Umbilical cord (tissue), 1 donor: ENCODE measurements at regions not wholly inside any gene's neighbourhood (a gene's known extent, or its start where the extent isn't known, plus 50 kb on each side); places are given as distances from the start of the nearest gene placed in this dataset.
A peak's percentile ranks its signal among the peaks of the same experiment; 100 is the strongest.

Source experiments
- DNase-seq: peaks from one replicate; pipeline ENCODE4 v3.0.0-alpha.2; 2015; ENCODE audit warnings: low spot score

DNA sequence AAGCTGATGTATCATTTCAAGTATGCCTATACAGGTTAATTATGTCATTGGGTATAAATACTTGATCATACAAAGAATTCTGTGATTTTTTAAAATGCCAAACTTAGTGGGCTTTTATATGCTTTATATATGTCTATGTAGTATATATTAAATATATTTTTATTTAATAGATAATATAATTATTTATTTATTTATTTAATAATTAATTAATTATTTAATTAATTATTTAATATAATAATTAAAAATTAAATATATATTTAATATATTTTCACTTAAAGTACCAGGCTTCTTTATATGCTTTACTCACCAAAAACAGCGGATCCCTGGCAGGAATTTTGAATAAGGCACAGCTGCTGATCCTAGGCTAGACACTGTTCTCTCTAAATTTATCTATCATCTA, 687.0 kb downstream of the VGLL3 start:
- DNase-seq: no peak

DNA sequence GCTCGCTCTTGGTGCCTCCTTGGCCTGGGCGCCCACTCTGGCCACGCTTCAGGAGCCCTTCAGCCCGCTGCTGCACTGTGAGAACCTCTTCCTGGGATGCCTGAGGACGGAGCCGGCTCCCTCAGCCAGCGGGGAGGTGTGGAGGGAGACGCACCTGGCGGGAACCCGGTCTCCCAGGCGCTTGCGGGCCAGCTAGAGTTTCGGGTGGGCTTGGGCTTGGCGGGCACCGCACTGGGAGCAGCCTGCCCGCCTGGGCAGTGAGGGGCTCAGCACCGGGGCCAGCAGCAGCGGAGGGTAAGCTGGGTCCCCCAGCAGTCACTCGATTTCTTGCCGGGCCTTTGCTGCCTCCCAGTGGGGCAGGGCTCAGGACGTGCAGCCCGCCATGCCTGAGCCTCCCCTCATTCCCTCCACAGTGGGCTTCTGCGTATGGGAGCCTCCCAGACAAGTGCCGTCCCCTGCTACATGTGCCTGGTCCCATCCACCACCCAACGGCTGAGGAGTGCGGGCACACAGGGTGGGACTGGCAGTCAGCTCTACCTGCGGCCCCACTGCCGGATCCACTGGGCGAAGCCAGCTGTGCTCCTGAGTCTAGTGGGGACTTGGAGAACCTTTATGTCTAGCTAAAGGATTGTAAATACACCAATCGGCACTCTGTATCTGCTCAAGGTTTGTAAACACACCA, 708.7 kb downstream of the VGLL3 start:
- no peak for DNase-seq

DNA sequence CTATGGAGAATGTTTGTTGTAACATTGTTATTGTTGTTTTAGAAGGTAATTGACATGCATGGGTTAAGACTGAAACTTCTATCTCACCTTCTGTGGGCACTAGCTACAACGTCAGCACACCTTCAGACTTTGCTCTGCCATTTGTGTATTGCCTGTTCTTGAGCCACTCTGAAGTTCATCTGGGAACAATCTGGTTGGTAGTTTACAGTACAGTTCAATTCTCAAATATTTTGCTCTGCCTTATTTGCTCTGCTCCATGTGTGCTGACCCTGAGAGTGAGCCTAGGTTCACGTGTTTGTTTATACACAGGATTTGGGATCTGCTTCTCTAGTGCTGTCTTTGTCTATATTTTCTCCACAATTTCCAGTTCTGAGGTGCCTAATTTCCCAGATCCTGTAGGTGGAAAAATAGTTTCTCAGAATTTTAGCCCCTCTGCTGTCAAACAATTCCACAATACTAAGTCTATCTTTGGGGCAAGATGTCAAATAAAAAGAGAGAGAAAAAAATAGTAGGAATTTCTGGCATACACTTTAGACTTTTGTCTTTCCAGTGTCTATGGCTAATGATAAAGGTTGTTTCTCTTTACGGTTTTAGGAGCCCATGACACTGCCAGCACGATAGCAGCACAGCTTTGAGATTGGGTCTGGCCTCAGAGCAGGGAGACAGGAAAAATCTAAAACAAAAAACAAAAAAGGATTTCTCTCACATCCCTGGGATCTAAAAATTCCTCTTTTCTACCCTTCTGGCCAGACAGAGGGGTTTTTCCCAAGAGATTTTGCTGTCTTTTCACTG, 721.4 kb downstream of the VGLL3 start:
- DNase-seq: no peak

DNA sequence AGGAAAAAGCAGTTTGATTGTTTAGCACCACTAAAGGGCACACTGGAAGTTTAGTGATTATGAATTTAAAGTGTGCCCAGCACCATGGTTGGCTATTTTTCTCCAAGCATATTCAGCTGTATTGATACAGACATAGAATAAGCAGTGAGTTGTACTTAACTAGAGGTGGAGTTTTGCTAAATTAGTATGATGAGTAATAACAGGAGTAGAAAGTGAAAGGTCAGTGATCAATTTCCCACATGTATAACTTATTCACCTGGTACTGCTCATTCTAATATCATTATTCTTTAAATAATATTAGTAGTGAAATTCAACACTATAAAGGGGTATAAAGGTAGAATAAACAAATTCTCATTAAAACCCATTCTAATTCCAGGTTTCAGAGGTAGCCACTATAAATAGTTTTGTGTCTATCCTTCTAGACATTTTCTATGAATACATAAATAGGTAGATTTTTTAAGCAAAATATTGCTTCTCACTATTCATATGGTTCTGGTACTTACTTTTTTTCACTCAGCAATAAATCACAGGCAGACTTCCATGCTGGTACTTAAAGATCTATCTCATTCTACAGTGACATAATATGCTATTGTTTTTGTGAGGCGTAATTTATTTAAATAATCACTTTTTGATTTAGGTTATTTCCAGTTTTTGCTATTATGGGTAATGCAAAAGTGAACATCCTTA, 732.9 kb downstream of the VGLL3 start:
- DNase-seq: no peak

DNA sequence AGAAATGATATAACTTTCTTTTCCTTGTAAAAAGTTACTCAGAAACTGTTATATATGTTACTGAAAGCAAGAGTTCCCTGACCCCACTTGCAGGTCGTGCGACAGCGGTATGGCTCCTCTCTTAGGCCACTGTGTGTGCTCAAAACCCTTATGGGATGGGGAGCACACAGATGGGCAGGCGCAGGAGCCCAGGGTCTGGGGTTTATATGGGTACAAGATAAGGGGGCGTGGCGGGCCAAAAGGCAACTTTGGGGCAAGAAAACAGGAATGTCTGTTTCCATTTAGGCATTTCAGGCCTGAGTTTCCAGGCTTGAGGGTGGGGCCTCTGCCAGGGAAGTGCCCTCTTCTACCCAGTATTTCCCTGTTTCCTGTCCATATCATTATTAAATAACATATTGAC, 736.5 kb downstream of the VGLL3 start:
- no peak for DNase-seq

DNA sequence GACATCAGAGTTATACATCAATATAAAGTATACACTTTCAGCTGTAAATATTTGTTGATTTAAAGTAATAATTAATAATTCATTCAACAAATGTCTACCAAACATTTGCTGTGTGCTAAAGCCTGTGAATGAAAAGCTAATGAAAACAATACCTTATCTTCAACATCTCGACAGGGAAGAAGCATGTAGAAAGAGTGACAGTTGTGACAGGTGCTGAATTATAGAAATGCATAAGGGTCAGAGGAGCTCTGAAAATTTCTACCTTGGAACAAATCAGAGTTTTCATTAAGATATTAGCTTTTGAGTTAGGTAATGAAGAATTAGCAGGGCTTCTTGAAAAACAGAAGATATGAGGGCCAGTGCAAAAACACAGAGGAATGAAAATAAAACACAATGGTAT, 739.2 kb downstream of the VGLL3 start:
- no peak for DNase-seq

DNA sequence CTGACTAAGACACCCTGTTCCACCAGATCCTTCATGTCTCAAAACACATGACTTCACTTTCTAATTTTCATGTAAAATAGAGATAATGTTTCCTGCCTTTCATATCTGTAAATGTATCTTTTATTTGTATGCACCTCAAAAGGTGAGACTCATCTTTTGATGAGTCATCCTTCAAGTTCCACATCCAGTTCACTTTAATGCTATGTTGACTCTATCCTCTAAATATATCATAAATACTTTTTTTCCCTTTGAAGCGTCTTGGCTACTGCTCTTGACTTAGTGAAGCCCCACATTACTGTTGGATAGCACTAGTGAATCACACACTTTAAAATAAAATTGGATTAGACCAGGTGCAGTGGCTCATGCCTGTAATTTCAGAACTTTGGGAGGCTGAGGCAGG, 741.1 kb downstream of the VGLL3 start:
- no peak for DNase-seq

DNA sequence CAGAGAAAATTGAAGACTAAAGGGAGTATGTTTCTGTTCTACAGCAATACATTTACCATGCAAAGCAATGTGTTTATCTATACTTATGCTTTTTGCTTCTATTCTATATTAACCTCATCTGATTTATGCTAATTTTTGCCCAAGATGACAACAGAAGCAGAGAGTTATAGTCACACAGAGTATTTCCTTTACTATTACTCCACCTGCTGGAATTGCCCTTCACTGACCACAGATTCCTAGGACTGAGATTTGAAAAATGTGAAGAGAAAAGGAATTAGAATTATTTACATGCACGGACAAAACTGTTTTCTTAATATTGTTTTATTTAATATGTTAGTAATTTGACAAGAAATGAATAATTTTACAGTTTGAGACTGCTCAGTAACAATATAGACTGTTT, 745.6 kb downstream of the VGLL3 start:
- peak; percentile 20 for DNase-seq

DNA sequence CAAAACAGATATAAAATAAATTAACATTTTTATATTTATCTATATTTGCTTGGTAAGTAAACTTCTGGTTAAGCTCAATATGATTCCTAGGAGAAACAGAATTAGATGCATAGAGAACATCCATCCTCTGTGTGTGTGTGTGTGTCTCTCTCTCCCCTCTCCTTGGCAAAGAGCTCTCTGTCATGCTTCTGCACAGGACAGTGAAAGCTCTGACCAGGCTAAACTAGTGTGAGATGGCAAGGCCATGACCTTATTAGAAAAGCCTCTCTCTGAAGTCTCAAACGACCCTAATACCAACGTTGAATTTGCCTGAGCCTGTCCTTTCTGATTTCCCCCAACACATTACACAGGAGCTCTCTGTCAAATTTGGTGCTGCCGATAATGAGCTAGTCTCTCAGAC, 746.0 kb downstream of the VGLL3 start:
- DNase-seq: no peak

DNA sequence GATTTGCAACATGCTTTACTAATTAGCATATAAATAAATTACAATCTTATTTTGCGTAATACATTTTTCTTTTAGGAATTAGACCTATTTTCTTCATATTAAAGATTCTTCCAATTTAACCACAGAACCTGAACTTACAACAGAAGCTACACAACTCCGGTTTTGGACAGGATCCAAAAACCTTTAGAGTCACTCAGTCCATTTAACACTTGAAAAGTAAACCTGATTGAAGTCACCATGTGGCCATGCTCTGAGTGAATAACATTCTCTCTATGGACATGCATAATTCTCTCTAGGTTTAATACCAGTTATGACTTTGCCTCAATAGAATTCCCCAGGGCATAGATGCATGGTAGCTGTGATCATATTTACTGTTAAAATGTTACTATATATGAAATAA, 751.0 kb downstream of the VGLL3 start:
- DNase-seq: no peak

DNA sequence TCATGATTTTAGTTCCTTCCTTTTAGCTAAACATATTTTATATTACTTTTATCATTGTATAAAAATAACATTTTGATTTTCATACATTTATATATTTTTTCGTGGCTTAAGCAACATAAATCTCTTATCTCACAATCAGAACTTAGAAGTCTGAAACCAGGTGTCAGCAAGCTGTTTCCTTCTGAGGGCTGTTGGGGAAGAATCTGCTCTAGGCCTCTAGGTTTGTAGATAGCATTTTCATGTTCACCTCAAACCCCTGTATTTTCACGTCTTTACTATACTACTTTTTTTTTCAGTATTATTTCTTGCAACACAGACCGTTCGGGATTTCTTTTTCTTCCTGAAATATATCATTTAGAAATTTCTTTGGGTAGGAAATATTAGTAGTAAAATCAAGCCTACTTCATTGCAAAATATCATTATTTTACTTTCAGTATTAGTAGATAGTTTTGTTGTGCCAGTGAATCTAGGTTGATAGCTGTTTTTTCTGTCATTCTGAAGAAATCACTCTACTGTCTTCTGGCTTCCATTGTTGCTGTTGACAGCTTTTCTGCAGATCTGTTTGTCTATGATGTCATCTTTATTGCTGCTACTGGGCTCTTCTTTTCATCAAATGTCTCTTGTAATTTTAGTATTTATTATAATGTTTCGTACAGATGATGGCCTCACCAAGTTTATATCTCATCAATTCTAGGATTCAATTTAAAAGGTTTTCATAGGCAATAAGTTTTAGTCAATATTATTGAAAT, 756.3 kb downstream of the VGLL3 start:
- DNase-seq: no peak

DNA sequence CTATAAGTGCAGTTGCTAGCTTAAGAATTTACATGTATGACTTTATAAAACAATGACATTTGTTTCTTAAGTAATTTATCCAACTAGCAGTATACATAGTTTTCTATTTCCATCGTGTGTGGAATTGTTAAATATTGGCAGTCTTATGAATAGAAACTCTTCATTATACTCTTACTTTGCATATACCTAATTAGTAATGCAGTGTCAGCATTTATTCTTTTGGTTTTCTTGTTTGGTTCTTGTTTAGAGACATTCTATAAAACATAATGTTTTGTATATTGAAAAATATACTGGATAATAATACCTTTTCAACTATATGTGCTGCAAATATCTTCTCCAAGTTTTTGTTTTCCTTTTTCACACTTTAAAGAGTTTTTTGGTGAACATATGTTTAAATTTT, 760.2 kb downstream of the VGLL3 start:
- DNase-seq: no peak

DNA sequence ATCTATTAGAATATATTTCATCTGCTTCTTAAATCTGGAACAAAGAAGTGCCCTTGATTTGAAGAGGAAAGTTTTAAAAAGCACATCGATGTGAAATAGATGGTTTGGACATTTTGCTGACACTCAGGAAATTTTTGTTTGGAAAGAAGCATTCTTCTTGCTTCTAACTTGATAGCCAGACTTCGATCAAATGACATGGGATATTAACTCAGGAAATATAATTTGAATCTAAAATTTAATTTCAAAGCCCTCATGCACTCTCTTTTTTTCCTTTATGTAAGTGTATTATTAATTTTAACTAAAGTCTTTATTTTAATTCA, 761.2 kb downstream of the VGLL3 start:
- no peak for DNase-seq

DNA sequence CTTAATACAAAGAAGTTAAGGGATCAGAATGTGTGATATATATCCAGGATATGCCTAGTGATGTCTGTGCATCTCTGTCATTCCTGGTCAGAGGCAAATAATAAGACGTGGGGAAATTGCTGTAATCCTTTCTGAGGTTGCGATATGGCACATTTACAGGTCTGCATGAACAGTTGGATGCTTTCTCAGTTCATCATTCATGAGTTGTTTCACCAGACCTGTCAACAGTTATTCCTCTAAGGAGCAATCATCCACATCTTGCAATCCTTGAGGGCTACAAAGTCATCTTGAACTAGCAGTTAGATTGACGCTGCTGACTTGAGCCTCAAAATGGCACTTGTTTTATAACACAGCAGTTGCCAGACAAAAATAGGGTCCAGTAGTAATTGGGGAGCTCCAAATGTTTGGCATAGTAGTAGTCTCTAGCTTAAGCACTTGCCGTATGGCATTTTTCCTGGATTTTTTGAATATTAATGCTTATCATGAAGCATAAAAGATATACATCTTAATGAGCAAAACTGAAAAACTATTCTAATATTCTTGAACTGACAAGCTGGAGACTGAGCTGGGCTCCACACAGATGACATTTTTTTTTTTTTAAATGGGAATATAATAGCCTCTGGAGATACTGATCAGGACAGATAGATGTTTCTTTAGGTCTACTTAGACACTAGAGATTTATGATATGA, 761.7 kb downstream of the VGLL3 start:
- no peak for DNase-seq

DNA sequence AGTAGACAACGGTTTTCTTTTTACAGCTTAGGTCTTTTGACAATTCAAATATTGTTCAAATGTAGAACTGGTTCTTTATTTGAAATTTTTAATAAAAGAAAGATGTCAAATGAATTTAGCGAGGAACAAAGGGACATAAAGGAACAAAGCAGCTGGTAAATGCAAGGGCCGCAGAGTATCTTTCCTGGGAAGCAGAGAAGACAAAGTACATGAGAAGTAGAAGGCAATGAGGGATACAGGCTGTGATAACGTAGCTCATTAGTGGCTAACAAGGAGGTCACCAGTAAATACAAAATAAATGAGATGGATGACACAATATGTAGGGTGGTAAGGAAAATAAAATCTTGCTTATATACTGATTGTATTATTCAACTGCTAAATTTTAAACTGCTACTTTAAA, 762.8 kb downstream of the VGLL3 start:
- no peak for DNase-seq

DNA sequence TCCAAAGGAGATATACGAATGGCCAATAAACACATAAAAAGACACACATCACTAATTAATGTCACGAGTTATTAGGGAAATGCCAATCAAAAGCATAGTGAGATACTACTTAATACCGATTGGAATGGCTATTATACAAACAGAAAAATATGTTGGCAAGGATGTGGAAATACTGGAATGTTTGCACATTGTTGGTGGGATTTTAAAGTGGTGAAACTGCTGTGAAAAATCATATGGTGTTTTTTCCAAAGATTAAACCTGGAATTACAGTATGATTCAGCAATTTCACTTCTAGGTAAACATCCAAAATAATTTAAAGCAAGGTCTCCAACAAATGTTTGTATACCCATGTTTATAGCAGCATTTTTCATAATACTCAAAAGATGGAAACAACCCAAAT, 765.5 kb downstream of the VGLL3 start:
- DNase-seq: no peak

DNA sequence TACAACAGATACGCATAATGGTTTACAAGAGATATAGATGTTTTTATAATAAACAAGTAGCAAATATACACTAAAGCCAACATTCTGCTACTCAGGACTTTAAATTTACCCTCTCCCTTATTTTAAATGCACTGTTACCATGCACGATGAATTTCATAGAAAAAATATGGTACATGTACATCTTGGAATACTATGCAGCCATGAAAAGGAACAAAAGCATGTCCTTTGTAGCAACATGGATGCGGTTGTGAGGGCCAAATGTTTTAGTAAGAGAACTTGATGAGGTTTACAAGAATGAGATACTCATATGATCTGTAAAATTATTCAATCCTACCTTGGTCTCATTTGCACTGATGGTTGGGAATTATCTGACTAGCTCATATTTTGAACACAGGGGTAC, 769.3 kb downstream of the VGLL3 start:
- no peak for DNase-seq

DNA sequence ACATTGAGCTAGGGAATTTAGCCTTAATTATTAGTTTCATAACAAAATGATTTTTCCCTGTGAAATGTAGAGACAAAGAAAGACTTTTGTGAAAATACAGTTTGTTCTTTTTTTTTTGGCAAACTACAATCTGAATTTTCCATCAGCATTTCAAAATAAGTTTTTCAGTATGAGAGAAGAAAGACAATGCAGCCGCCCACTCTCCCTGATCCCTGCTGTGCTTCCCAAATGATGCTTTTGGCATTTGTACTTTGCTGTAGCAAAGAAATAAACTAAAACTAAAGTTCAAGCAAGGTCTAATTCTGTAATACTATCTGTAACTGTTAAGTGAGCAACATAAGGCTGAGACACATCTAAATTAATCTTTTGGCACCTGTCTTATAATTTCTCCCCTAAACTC, 782.2 kb downstream of the VGLL3 start:
- DNase-seq: no peak

DNA sequence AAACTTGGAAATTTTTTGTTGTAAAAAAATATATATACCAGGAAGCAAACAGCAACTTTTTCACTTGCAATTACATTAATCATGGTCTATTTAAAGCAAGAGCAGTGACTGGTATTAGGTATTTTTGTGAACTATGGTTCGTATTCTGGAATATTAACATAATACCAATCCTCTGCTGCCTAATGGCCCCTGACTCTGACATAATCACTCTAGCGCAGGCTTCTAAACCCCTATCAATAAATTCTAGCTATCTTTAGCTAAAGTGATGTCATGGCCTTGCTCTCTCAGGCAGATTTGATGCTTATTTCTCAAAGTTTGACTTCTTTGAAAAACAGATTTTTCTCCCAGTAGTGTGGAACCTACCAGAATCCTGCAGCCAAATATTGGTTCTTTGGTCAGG, 808.3 kb downstream of the VGLL3 start:
- DNase-seq: no peak

DNA sequence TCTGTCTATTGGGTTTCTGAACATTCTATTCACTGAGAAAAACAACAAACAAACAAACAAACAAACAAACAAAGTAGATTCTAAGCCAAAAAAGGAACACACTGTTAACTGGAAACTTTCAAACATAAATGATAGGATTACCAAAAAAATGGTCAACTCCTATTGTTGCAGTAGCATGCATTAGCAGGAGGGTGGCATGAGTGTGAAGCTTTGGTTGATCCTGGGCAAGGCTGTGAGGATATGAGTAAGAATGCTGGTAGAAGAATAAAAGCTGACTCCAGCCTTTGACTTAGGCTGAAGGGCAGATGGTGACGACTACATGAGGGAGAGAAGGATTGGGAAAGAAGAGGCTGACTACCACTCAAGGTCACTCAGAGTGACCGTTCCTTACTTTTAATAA, 810.3 kb downstream of the VGLL3 start:
- DNase-seq: no peak

DNA sequence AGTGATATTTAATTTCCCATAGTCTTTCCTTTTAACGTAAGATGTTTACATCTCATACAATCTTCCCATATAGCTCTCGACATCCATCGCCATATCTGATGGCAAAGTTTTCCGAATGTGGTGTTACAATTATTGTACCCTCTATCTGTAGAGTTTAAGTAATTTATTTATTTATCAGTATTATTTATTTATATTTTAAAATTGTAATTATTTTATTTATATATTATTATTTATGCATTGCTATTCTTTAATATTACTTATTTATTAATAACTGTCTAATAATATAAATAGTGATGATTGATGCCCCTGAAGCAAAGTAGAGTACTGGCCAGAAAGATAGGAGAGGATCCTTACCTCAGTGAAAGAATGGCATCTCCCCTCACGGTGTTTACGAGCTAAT, 812.9 kb downstream of the VGLL3 start:
- no peak for DNase-seq

DNA sequence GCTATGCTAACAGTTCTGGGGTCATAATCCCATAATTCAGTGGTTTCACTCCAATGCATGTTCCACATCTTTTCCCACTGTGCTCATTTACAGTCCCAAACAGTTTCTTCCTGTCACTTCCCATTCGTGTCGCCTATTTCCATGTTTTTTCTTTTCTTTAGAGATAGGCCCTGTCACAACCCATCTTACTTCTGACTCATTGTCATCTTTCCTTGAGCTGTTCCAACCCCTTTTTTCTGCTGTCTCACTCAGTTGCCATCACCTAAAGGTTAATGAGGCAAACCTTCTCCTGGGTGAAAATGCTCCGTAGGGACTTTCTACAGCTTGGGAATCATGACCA, 814.5 kb downstream of the VGLL3 start:
- DNase-seq: no peak
